Stimulated activated CD4-positive, alpha-beta T cell treated with anti-CD3 and anti-CD28 coated beads, Interleukin-2, amount 100 ng/mL, for 48 hours (primary cell): ENCODE measurements at regions not wholly inside any gene's neighbourhood (a gene's known extent, or its start where the extent isn't known, plus 50 kb on each side); places are given as distances from the start of the nearest gene placed in this dataset.
"Not testable (repeated sequence)": the region's sequence is repeated elsewhere in the genome, so short reads cannot be mapped to it uniquely, and the experiment has no call there.

Experiments used
- DNase-seq, 2 donors: peaks; one replicate each; pipeline ENCODE4 v3.0.0-alpha.2; 2020

- no peak for DNase-seq
These were observed 50.5 kb upstream of the OTOS start for GRCh38 chr2:240191001-240191400.

GRCh38 chr2:240192661-240193060 is 52.2 kb upstream of the OTOS start:
- DNase-seq: no peak

- DNase-seq: not testable (repeated sequence)
These were observed 53.9 kb upstream of the OTOS start for GRCh38 chr2:240194341-240194762.

- no peak for DNase-seq
These were observed 54.9 kb upstream of the OTOS start for GRCh38 chr2:240195316-240195861.

GRCh38 chr2:240196716-240197461 is 56.4 kb upstream of the OTOS start:
- DNase-seq: no peak

- DNase-seq: no peak
These were observed 57.1 kb upstream of the OTOS start for GRCh38 chr2:240197462-240198139.

- no peak for DNase-seq
These were observed 57.8 kb upstream of the OTOS start for GRCh38 chr2:240198226-240198625.

- DNase-seq: no peak
These were observed 58.8 kb upstream of the OTOS start for GRCh38 chr2:240199133-240199870.

- DNase-seq: no peak
These were observed 60.0 kb upstream of the OTOS start for GRCh38 chr2:240200230-240201051.

GRCh38 chr2:240201866-240202265 is 61.4 kb upstream of the OTOS start:
- DNase-seq: no peak

GRCh38 chr2:240202586-240202985 is 62.1 kb upstream of the OTOS start:
- no peak for DNase-seq

GRCh38 chr2:240203031-240203787 is 62.8 kb upstream of the OTOS start:
- DNase-seq: no peak

- DNase-seq: no peak
These were observed 63.4 kb upstream of the OTOS start for GRCh38 chr2:240203788-240204270.

GRCh38 chr2:240204431-240205276 is 64.2 kb upstream of the OTOS start:
- DNase-seq: no peak

- peak; percentile 57 to 68 for DNase-seq
These were observed 64.9 kb upstream of the OTOS start for GRCh38 chr2:240205348-240205747.

- DNase-seq: no peak
These were observed 65.3 kb upstream of the OTOS start for GRCh38 chr2:240205772-240206171.

GRCh38 chr2:240206630-240207029 is 66.2 kb upstream of the OTOS start:
- no peak for DNase-seq

GRCh38 chr2:240207661-240208060 is 67.2 kb upstream of the OTOS start:
- DNase-seq: no peak

GRCh38 chr2:240208096-240208495 is 67.6 kb upstream of the OTOS start:
- no peak for DNase-seq

GRCh38 chr2:240208631-240209211 is 68.3 kb upstream of the OTOS start:
- DNase-seq: no peak
